CD4-positive, alpha-beta T cell treated with Interleukin-2 at 100 ng/mL for 4 hours (primary cell): ENCODE measurements at regions not wholly inside any gene's neighbourhood (a gene's known extent, or its start where the extent isn't known, plus 50 kb on each side); places are given as distances from the start of the nearest gene placed in this dataset.
"Not testable (repeated sequence)": the region's sequence is repeated elsewhere in the genome, so short reads cannot be mapped to it uniquely, and the experiment has no call there.

Experiments used
- DNase-seq: peaks from one replicate; pipeline ENCODE4 v3.0.0-alpha.2; 2020; ENCODE audit warnings: low spot score

- no peak for DNase-seq
These were observed 654.2 kb downstream of the UQCRFS1 start for GRCh38 chr19:28558783-28559182.

- DNase-seq, result no peak
These were observed 656.6 kb downstream of the UQCRFS1 start for GRCh38 chr19:28556371-28556770.

- no peak for DNase-seq
These were observed 657.6 kb downstream of the UQCRFS1 start for GRCh38 chr19:28555317-28555716.

GRCh38 chr19:28554321-28555091 lies 658.4 kb downstream of the UQCRFS1 start:
- DNase-seq, result no peak

GRCh38 chr19:28553764-28554163 lies 659.2 kb downstream of the UQCRFS1 start:
- DNase-seq, result no peak

GRCh38 chr19:28553005-28553404 lies 659.9 kb downstream of the UQCRFS1 start:
- DNase-seq, result no peak

- no peak for DNase-seq
These were observed 663.2 kb downstream of the UQCRFS1 start for GRCh38 chr19:28549680-28550277.

- DNase-seq, result no peak
These were observed 666.7 kb downstream of the UQCRFS1 start for GRCh38 chr19:28546148-28546685.

- not testable (repeated sequence) for DNase-seq
These were observed 667.6 kb downstream of the UQCRFS1 start for GRCh38 chr19:28545397-28545796.

GRCh38 chr19:28544451-28545261 lies 668.3 kb downstream of the UQCRFS1 start:
- DNase-seq, result no peak

GRCh38 chr19:28543244-28543776 lies 669.6 kb downstream of the UQCRFS1 start:
- DNase-seq, result no peak

GRCh38 chr19:28542394-28543243 lies 670.3 kb downstream of the UQCRFS1 start:
- no peak for DNase-seq

GRCh38 chr19:28541602-28542393 lies 671.2 kb downstream of the UQCRFS1 start:
- DNase-seq, result no peak

- DNase-seq, result no peak
These were observed 671.9 kb downstream of the UQCRFS1 start for GRCh38 chr19:28541029-28541428.

- DNase-seq, result not testable (repeated sequence)
These were observed 672.6 kb downstream of the UQCRFS1 start for GRCh38 chr19:28540385-28540784.

- no peak for DNase-seq
These were observed 673.2 kb downstream of the UQCRFS1 start for GRCh38 chr19:28539759-28540158.

- DNase-seq, result not testable (repeated sequence)
These were observed 674.4 kb downstream of the UQCRFS1 start for GRCh38 chr19:28538579-28538978.

GRCh38 chr19:28537896-28538295 lies 675.1 kb downstream of the UQCRFS1 start:
- DNase-seq, result no peak

GRCh38 chr19:28537079-28537478 lies 675.9 kb downstream of the UQCRFS1 start:
- DNase-seq, result no peak

GRCh38 chr19:28535352-28535775 lies 677.6 kb downstream of the UQCRFS1 start:
- DNase-seq, result no peak
